NB4 (cell line): ENCODE measurements at regions not wholly inside any gene's neighbourhood (a gene's known extent, or its start where the extent isn't known, plus 50 kb on each side); places are given as distances from the start of the nearest gene placed in this dataset.

ENCODE experiments used
- CTCF ChIP-seq: IDR thresholded peaks from one replicate; pipeline ENCODE4 v1.5.1; 2012; ENCODE audit warnings: low read depth, low read length
- MAX ChIP-seq: IDR thresholded peaks from 2 replicates; pipeline ENCODE4 v1.6.1; 2011; ENCODE audit warnings: low read depth, low read length
- MYC ChIP-seq: IDR thresholded peaks from 2 replicates; pipeline ENCODE4 v1.6.1; 2011; ENCODE audit warnings: low read depth, low read length

DNA sequence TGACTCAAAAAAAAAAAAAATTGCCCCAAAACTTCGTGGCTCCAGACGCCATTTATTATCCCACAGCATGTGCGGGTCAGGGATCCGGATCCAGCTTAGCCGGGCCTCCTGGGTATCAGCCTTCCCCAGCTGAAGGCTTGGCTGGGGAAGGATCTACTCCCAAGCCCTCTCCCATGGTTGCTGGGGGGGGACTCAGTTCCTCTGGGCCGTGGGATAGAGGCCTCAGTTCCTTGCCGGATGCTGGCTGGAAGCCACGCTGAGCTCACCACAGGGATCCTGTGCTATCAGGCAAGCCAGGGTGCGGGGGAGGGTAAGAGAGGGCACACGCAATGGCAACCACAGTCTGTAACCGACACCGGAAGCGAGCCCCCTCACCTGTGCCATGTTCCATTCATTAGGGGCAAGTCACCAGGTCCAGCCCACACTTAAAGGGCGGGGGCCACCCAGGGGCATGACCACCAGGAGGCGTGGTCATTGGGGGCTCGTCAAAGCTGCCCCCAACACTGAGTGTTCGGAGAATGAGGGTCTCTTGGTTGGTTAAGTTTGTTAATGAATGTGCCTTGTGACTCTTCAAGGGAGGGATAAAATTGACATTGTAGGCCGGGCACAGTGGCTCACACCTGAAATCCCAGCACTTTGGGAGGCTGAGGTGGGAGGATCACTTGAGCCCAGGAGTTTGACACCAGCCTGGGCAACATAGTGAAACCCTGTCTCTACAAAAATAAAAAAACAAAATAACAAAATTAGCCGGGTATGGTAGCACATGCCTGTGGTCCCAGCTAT is 210.0 kb upstream of the GSE1 start:
- TF ChIP-seq CTCF (no peak), MAX (peak; percentile 74), MYC (peak; percentile 78)
